OCI-LY7 (cell line): ENCODE measurements at regions not wholly inside any gene's neighbourhood (a gene's known extent, or its start where the extent isn't known, plus 50 kb on each side); places are given as distances from the start of the nearest gene placed in this dataset.

Experiments used
- BruUV-seq: library from RNA; stranded (reverse); fragments of 400-500 nt; replicated peaks from 2 replicates; lab custom pipeline; 2021; lab: Mats Ljungman, UMichigan
- CTCF ChIA-PET: fragments of 300-600 bp; sonication (Branson Sonifier 250); formaldehyde crosslinking; loops from one replicate; lab custom pipeline; 2022; ENCODE audit warnings: antibody characterized with exemption; ENCODE audit not compliant: unreplicated experiment; lab: Charles Lee
- POLR2A ChIA-PET: fragments of 300-600 bp; sonication (Branson Sonifier 250); formaldehyde crosslinking; loops from one replicate; lab custom pipeline; 2022; ENCODE audit warnings: antibody characterized with exemption; lab: Charles Lee
- DNase-seq: peaks from one replicate; pipeline ENCODE4 v3.0.0-alpha.2; 2015; ENCODE audit warnings: low spot score
- H2AFZ ChIP-seq: fragments of 200-600 bp; sonication (generic), shearing (Covaris generic); 2 replicates; pipeline ENCODE4 v1.6.1; 2014; ENCODE audit warnings: mild to moderate bottlenecking, antibody characterized with exemption, low read length, moderate library complexity
- H3K27ac ChIP-seq: fragments of 200-600 bp; sonication (generic); 2 replicates; pipeline ENCODE4 v1.5.1; 2014; ENCODE audit warnings: mixed run types, low read depth, mild to moderate bottlenecking, moderate library complexity, low read length, inconsistent platforms; ENCODE audit not compliant: poor library complexity, severe bottlenecking
- H3K36me3 ChIP-seq: fragments of 200-600 bp; sonication (generic); 2 replicates; pipeline ENCODE4 v1.6.1; 2014; ENCODE audit warnings: mild to moderate bottlenecking, antibody characterized with exemption, low read length, moderate library complexity, mixed read lengths; ENCODE audit not compliant: insufficient read depth
- H3K4me1 ChIP-seq: fragments of 200-600 bp; sonication (generic); 2 replicates; pipeline ENCODE4 v1.5.1; 2014; ENCODE audit warnings: mild to moderate bottlenecking, low read length; ENCODE audit not compliant: insufficient read depth, poor library complexity, severe bottlenecking
- H3K4me2 ChIP-seq: fragments of 200-600 bp; sonication (generic); 2 replicates; pipeline ENCODE4 v1.6.1; 2014; ENCODE audit warnings: mild to moderate bottlenecking, low read length
- H3K4me3 ChIP-seq: fragments of 200-600 bp; sonication (generic); 2 replicates; pipeline ENCODE4 v1.5.1; 2014; ENCODE audit warnings: mild to moderate bottlenecking, low read depth, low read length; ENCODE audit not compliant: poor library complexity, severe bottlenecking
- H3K79me2 ChIP-seq: fragments of 200-600 bp; sonication (generic); 2 replicates; pipeline ENCODE4 v1.6.1; 2016; ENCODE audit warnings: low read depth, mild to moderate bottlenecking, low read length, moderate library complexity, mixed read lengths; ENCODE audit not compliant: insufficient read depth
- H3K9me2 ChIP-seq: fragments of 200-600 bp; sonication (generic); 2 replicates; pipeline ENCODE4 v1.6.1; 2016; ENCODE audit warnings: mild to moderate bottlenecking, low read length, mixed read lengths; ENCODE audit not compliant: insufficient read depth
- H3K9me3 ChIP-seq: fragments of 200-600 bp; sonication (generic); 2 replicates; pipeline ENCODE4 v1.6.1; 2014; ENCODE audit warnings: mild to moderate bottlenecking, mixed run types, low read length, mixed read lengths
- H4K20me1 ChIP-seq: fragments of 200-600 bp; sonication (generic); 2 replicates; pipeline ENCODE4 v1.6.1; 2014; ENCODE audit warnings: mild to moderate bottlenecking, antibody characterized with exemption, low read length, moderate library complexity, mixed read lengths; ENCODE audit not compliant: insufficient read depth
- CTCF ChIP-seq: fragments of 200-600 bp; sonication (generic); conservative IDR thresholded peaks from 2 replicates; pipeline ENCODE4 v1.5.1; 2014; ENCODE audit warnings: mild to moderate bottlenecking, antibody characterized with exemption, low read length, moderate library complexity, mixed read lengths
- EZH2phosphoT487 ChIP-seq: fragments of 200-600 bp; sonication (generic); IDR thresholded peaks from 2 replicates; pipeline ENCODE4 v1.6.1; 2018; ENCODE audit warnings: low read depth, borderline replicate concordance, mild to moderate bottlenecking, mixed run types, antibody characterized with exemption, low read length, moderate library complexity, mixed read lengths
- intact Hi-C: fragments of 100-400 bp; cut with micrococcal nuclease; formaldehyde crosslinking; loops from one replicate; pipeline ENCODE4 v1.10.0; 2022; ENCODE audit not compliant: unreplicated experiment

GRCh38 chr4:45518832-45519231, 605.0 kb downstream of the GABRG1 start:
- ChIA-PET POLR2A (interaction anchor here (0.6 to 0.7 kb wide), 2 partner anchors 46 to 1235 kb away, joined by 3 to 5 read pairs; no protein-coding TSS in a partner anchor), CTCF (no interaction called here)
- Histone ChIP-seq H3K9me2 (no peaks in the 10 kb centered on the region), H3K79me2 (no peaks in the 10 kb centered on the region), H3K36me3 (no peaks in the 10 kb centered on the region), H3K9me3 (0 out of 2 replicates have a peak, but pooled peaks cover 4% of the 10 kb centered on the region), H3K4me2 (no peak overlapping the region), H3K4me3 (no peak overlapping the region), H4K20me1 (no peaks in the 10 kb centered on the region), H3K27ac (no peak overlapping the region), H2AFZ (no peak overlapping the region), H3K4me1 (no peaks in the 10 kb centered on the region)
- intact Hi-C loops: no loop called here
- no peak for TF ChIP-seq CTCF
- TF ChIP-seq EZH2phosphoT487: no peak
- no TSS peak for BruUV-seq
- DNase-seq: no peak

- DNase-seq: no peak
- no peak overlapping the region for H3K4me3 ChIP-seq
- no peaks in the 10 kb centered on the region for H3K9me2 ChIP-seq
- no peak overlapping the region for H3K4me2 ChIP-seq
- POLR2A ChIA-PET: no interaction called here
- H3K4me1 ChIP-seq: no peaks in the 10 kb centered on the region
- no peak for TF ChIP-seq EZH2phosphoT487
- TF ChIP-seq CTCF: no peak
- H3K79me2 ChIP-seq: no peaks in the 10 kb centered on the region
- H2AFZ ChIP-seq: no peak overlapping the region
- intact Hi-C loops: no loop called here
- H4K20me1 ChIP-seq: no peaks in the 10 kb centered on the region
- no TSS peak for BruUV-seq
- no peak overlapping the region for H3K27ac ChIP-seq
- no peaks in the 10 kb centered on the region for H3K36me3 ChIP-seq
- no peaks in the 10 kb centered on the region for H3K9me3 ChIP-seq
- CTCF ChIA-PET: no interaction called here
Measured at GRCh38 chr4:45502471-45502870, 621.4 kb downstream of the GABRG1 start.

GRCh38 chr4:45484740-45485139, 639.1 kb downstream of the GABRG1 start:
- Histone ChIP-seq H4K20me1 (no peaks in the 10 kb centered on the region), H3K4me2 (no peak overlapping the region), H3K79me2 (no peaks in the 10 kb centered on the region), H3K9me3 (no peaks in the 10 kb centered on the region), H3K27ac (no peak overlapping the region), H3K36me3 (no peaks in the 10 kb centered on the region), H3K4me1 (no peaks in the 10 kb centered on the region), H2AFZ (no peak overlapping the region), H3K4me3 (no peak overlapping the region), H3K9me2 (no peaks in the 10 kb centered on the region)
- no peak for TF ChIP-seq EZH2phosphoT487
- no peak for TF ChIP-seq CTCF
- DNase-seq: no peak
- no TSS peak for BruUV-seq
- intact Hi-C loops: no loop called here
- ChIA-PET CTCF (no interaction called here), POLR2A (no interaction called here)
